ENCODE measurements at regions not wholly inside any gene's neighbourhood (a gene's known extent, or its start where the extent isn't known, plus 50 kb on each side); places are given as distances from the start of the nearest gene placed in this dataset.

DNA sequence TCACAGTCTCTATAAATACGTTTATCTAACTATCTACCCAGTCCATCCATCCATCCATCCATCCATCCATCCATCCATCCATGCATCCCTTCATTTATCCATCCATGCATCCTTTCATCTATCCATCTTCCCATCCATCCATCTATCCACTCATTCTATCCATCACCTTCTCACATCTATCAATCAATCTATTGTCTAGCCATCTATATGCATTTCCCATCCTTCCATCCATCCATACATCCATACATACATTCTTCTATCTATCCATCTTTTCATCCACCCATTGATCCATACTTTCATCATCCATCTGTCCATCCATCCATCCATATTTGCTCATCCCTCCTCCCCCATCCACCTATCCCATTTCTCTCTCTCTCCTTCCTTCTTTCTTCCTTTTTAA lies 51.6 kb upstream of the CTNNBL1 start:
- H3K79me2 ChIP-seq (ENCODE audit: control insufficient read depth, insufficient read depth, low read length), result no peaks in the 10 kb centered on the region
- no peaks in the 10 kb centered on the region for H3K9me1 ChIP-seq (replicated peaks; ENCODE audit: control insufficient read depth, extremely low read depth, insufficient read depth, low read length)
- no peaks in the 10 kb centered on the region for H3K9me3 ChIP-seq (replicated peaks; ENCODE audit: control insufficient read depth, insufficient read depth, low read length)
- no peaks in the 10 kb centered on the region for H3K36me3 ChIP-seq (ENCODE audit: control insufficient read depth in 2 of 2, extremely low read depth in 1 of 2, insufficient read depth in 2 of 2, low read length in 2 of 2)
- ChIA-PET POLR2A (no interaction called here), CTCF (no interaction called here)
- H3K27ac ChIP-seq (ENCODE audit: insufficient read depth, low read depth, low read length), result no peak overlapping the region
- no peak for DNase-seq (ENCODE audit: low read depth, low spot score)
- H3K27me3 ChIP-seq (ENCODE audit: control insufficient read depth in 2 of 2, insufficient read depth in 2 of 2, low read length in 2 of 2), result peaks cover 15 to 29% of the 10 kb centered on the region in 2 experiments
- no peak for FAIRE-seq
- BruUV-seq (replicated peaks), result no TSS peak
- no peak for TF ChIP-seq GATA2 (IDR thresholded peaks at IDR 0.05; ENCODE audit: insufficient read depth, insufficient read length, low read depth, low read length)
- no peak for TF ChIP-seq EZH2 (IDR thresholded peaks at IDR 0.05; ENCODE audit: borderline replicate concordance, low read depth, low read length, severe bottlenecking)
- TF ChIP-seq POLR2AphosphoS5 (IDR thresholded peaks at IDR 0.05; ENCODE audit: insufficient read depth, low read depth, low read length), result no peak
- no peak for TF ChIP-seq CTCF (IDR thresholded peaks at IDR 0.05; ENCODE audit: extremely low read depth in 1 of 2, insufficient read depth in 1 of 2, low read depth in 1 of 2, low read length in 2 of 2)
- H3K4me1 ChIP-seq (ENCODE audit: control insufficient read depth, extremely low read depth, insufficient read depth, low read length), result no peaks in the 10 kb centered on the region
- no peak overlapping the region for H3K4me3 ChIP-seq (replicated peaks in 1 of 3; ENCODE audit: insufficient read depth in 1 of 3, low read depth in 1 of 3, low read length in 3 of 3)
- no peak overlapping the region for H3K4me2 ChIP-seq (ENCODE audit: insufficient read depth, low read length)
- intact Hi-C loops (cut with micrococcal nuclease) (no loop called here), dilution Hi-C loops (cut with MboI; ENCODE audit: extremely low pct_ligation_motif_present, low sequenced_read_pairs) (no loop called here)
- no peaks in the 10 kb centered on the region for H4K20me1 ChIP-seq (replicated peaks; ENCODE audit: control insufficient read depth, extremely low read depth, insufficient read depth, low read length)
- no peak overlapping the region for H3K9ac ChIP-seq (replicated peaks; ENCODE audit: extremely low read depth, insufficient read depth, low read length)
- H2AFZ ChIP-seq (ENCODE audit: low read depth, low read length), result no peak overlapping the region
